ENCODE measurements at regions not wholly inside any gene's neighbourhood (a gene's known extent, or its start where the extent isn't known, plus 50 kb on each side); places are given as distances from the start of the nearest gene placed in this dataset.

DNA sequence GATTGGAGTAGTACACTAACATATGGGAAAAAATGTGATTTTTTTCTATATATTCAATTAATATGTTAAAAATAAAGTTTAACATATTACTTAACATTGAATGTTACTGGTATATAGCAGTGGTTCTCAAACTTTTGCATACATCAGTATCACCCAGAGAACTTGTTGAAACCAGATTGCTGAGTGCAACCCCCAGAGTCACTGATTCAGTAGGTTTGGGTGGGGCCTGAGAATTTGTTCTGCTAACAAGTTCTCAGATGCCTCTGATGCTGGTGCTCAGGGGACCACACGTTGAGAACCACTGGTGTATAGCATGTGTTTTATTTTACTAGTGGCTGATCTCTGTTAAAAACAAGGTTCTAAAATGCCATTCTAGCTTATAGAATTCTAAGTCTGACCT lies 161.9 kb downstream of the HHIPL2 start:
- TF ChIP-seq EP300 (IDR thresholded peaks at IDR 0.05) (no peak), POLR2A (IDR thresholded peaks at IDR 0.05) (no peak), CTCF (IDR thresholded peaks at IDR 0.05) (no peak), POLR2AphosphoS5 (IDR thresholded peaks at IDR 0.05) (no peak)
- Histone ChIP-seq H3K4me1 (no peaks in the 10 kb centered on the region), H3K36me3 (no peaks in the 10 kb centered on the region), H3K9me3 (no peaks in the 10 kb centered on the region), H3K4me3 (no peak overlapping the region), H3K27ac (no peak overlapping the region), H3K27me3 (peaks cover 0 to 5% (median 0%) of the 10 kb centered on the region in 3 donors)
- WGBS, 5 donors, result 45 to 68% (median 57%) methylated on average over 1 of the region's 1 CpG
- intact Hi-C loops (cut with DNase I; ENCODE audit: low total_unique reads), result no loop called here
- DNase-seq, result no peak

DNA sequence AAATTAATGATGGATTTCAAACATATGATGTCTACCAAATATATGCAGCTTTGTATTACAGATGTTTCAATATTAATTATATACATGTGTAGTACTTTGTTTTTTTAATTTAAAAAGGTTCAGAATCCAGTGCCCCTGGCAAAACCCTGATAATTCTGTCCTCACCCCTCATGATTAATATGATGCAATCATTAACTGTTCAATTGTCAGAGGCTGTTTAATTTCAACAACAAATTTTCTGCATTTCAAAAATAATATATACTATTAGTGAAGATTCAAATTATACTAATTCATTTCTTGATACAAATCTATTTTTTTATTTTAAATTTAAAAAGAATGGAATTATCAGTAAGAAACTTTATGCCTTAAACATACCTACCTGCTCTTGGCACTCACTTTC lies 162.6 kb downstream of the HHIPL2 start:
- no peaks in the 10 kb centered on the region for H3K9me3 ChIP-seq
- H3K4me1 ChIP-seq, result no peaks in the 10 kb centered on the region
- no peaks in the 10 kb centered on the region for H3K36me3 ChIP-seq
- TF ChIP-seq POLR2AphosphoS5 (IDR thresholded peaks at IDR 0.05), result no peak
- TF ChIP-seq CTCF (IDR thresholded peaks at IDR 0.05), result no peak
- TF ChIP-seq POLR2A (IDR thresholded peaks at IDR 0.05), result no peak
- TF ChIP-seq EP300 (IDR thresholded peaks at IDR 0.05), result no peak
- H3K4me3 ChIP-seq, result no peak overlapping the region
- H3K27me3 ChIP-seq, result no peaks in the 10 kb centered on the region
- intact Hi-C loops (cut with DNase I; ENCODE audit: low total_unique reads), result no loop called here
- H3K27ac ChIP-seq, result no peak overlapping the region
- no peak for DNase-seq

GRCh38 chr1:222384531-222384930 lies 163.4 kb downstream of the HHIPL2 start:
- no peak overlapping the region for H3K4me3 ChIP-seq
- TF ChIP-seq POLR2A (IDR thresholded peaks at IDR 0.05), result no peak
- no peak for TF ChIP-seq CTCF (IDR thresholded peaks at IDR 0.05)
- TF ChIP-seq EP300 (IDR thresholded peaks at IDR 0.05), result no peak
- TF ChIP-seq POLR2AphosphoS5 (IDR thresholded peaks at IDR 0.05), result no peak
- intact Hi-C loops (cut with DNase I; ENCODE audit: low total_unique reads), result no loop called here
- no peaks in the 10 kb centered on the region for H3K4me1 ChIP-seq
- no peaks in the 10 kb centered on the region for H3K36me3 ChIP-seq
- H3K9me3 ChIP-seq, result no peaks in the 10 kb centered on the region
- DNase-seq, result no peak
- H3K27ac ChIP-seq, result no peak overlapping the region
- no peaks in the 10 kb centered on the region for H3K27me3 ChIP-seq

DNA sequence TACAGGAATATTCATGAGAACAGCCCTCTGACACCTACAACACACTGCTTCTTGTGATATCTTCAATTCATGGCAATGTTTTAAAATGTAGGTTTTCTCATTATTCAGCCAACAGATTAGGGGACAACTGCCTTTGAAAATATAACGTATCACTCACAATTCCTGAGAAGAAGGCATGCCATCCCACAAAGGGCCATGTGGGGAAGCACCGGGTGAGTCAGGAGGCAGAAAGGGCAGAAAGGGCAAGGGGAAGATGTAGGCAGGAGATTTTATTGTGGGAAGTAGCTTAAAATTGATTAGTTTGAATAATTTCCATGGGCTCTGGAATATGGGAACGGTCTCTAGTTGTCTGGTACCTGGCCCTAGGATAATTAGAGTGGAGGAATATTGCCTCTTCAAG lies 165.7 kb downstream of the HHIPL2 start:
- H3K27ac ChIP-seq, result no peak overlapping the region
- no peak for TF ChIP-seq CTCF (IDR thresholded peaks at IDR 0.05)
- TF ChIP-seq EP300 (IDR thresholded peaks at IDR 0.05), result no peak
- TF ChIP-seq POLR2AphosphoS5 (IDR thresholded peaks at IDR 0.05), result no peak
- no peak for TF ChIP-seq POLR2A (IDR thresholded peaks at IDR 0.05)
- intact Hi-C loops (cut with DNase I; ENCODE audit: low total_unique reads), result no loop called here

More for the DNA sequence above, 165.7 kb downstream of the HHIPL2 start:
- 51 to 70% (median 69%) methylated on average over 3 of the region's 3 CpGs for WGBS, 5 donors
- Histone ChIP-seq H3K4me1 (no peaks in the 10 kb centered on the region), H3K9me3 (no peaks in the 10 kb centered on the region), H3K36me3 (no peaks in the 10 kb centered on the region), H3K4me3 (no peak overlapping the region), H3K27me3 (no peaks in the 10 kb centered on the region)
- no peak for DNase-seq

Data from stomach (tissue), 8 donors.